Calu3 (cell line): ENCODE measurements at regions not wholly inside any gene's neighbourhood (a gene's known extent, or its start where the extent isn't known, plus 50 kb on each side); places are given as distances from the start of the nearest gene placed in this dataset.

Source experiments
- BruUV-seq: library from RNA; stranded (reverse); fragments of 400-500 nt; replicated peaks from 2 replicates; lab custom pipeline; 2021; lab: Mats Ljungman, UMichigan
- CTCF ChIA-PET: fragments of 300-600 bp; sonication (Branson Sonifier 250); formaldehyde crosslinking; loops from one replicate; lab custom pipeline; 2022; ENCODE audit warnings: antibody characterized with exemption; lab: Charles Lee
- DNase-seq: peaks from one replicate; pipeline ENCODE4 v3.0.0; 2022
- H3K27ac Mint-ChIP-seq: one replicate; pipeline ENCODE4 v1.8.0; 2022; ENCODE audit warnings: mixed read lengths; ENCODE audit not compliant: unreplicated experiment
- H3K27me3 Mint-ChIP-seq: one replicate; pipeline ENCODE4 v1.8.0; 2022; ENCODE audit warnings: mixed read lengths; ENCODE audit not compliant: unreplicated experiment
- H3K36me3 Mint-ChIP-seq: one replicate; pipeline ENCODE4 v1.8.0; 2022; ENCODE audit warnings: mild to moderate bottlenecking, moderate library complexity, mixed read lengths; ENCODE audit not compliant: insufficient read depth, unreplicated experiment
- H3K4me1 Mint-ChIP-seq: one replicate; pipeline ENCODE4 v1.8.0; 2022; ENCODE audit warnings: mild to moderate bottlenecking, low read depth, mixed read lengths; ENCODE audit not compliant: unreplicated experiment
- H3K4me3 Mint-ChIP-seq: one replicate; pipeline ENCODE4 v1.8.0; 2022; ENCODE audit warnings: mild to moderate bottlenecking, low read depth, moderate library complexity, mixed read lengths; ENCODE audit not compliant: unreplicated experiment
- H3K9me3 Mint-ChIP-seq: one replicate; pipeline ENCODE4 v1.8.0; 2022; ENCODE audit warnings: low read depth, mixed read lengths; ENCODE audit not compliant: unreplicated experiment
- CTCF ChIP-seq: fragments of 200-600 bp; IDR thresholded peaks from one replicate; pipeline ENCODE4 v1.8.0; 2022; ENCODE audit warnings: antibody characterized with exemption; ENCODE audit not compliant: unreplicated experiment
- intact Hi-C: fragments of 100-400 bp; cut with micrococcal nuclease; formaldehyde crosslinking; loops from one replicate; pipeline ENCODE4 v1.10.0; 2022; ENCODE audit not compliant: unreplicated experiment

GRCh38 chr4:85149676-85150075, 183.2 kb upstream of the WDFY3 start:
- TF ChIP-seq CTCF, result no peak
- CTCF ChIA-PET, result no interaction called here
- Mint-ChIP-seq H3K4me1 (no peaks in the 10 kb centered on the region), H3K27ac (no peak overlapping the region), H3K36me3 (no peaks in the 10 kb centered on the region), H3K27me3 (no peaks in the 10 kb centered on the region), H3K9me3 (no peaks in the 10 kb centered on the region), H3K4me3 (no peak overlapping the region)
- intact Hi-C loops, result loop anchor here (5.0 kb wide), 2 partner anchors 168 to 598 kb away; no protein-coding TSS in a partner anchor
- no TSS peak for BruUV-seq
- no peak for DNase-seq

- no peak for TF ChIP-seq CTCF
- intact Hi-C loops, result no loop called here
- no TSS peak for BruUV-seq
These were observed 184.9 kb upstream of the WDFY3 start for GRCh38 chr4:85151371-85151770.

GRCh38 chr4:85151786-85152185, 185.3 kb upstream of the WDFY3 start:
- Mint-ChIP-seq H3K4me1 (no peaks in the 10 kb centered on the region), H3K27me3 (no peaks in the 10 kb centered on the region), H3K36me3 (no peaks in the 10 kb centered on the region), H3K9me3 (no peaks in the 10 kb centered on the region), H3K27ac (no peak overlapping the region), H3K4me3 (no peak overlapping the region)
- BruUV-seq, result no TSS peak
- DNase-seq, result no peak
- no peak for TF ChIP-seq CTCF
- intact Hi-C loops, result no loop called here
- CTCF ChIA-PET, result no interaction called here

More at GRCh38 chr4:85151371-85151770, 184.9 kb upstream of the WDFY3 start:
- CTCF ChIA-PET, result no interaction called here
- no peak overlapping the region for H3K4me3 Mint-ChIP-seq
- H3K27ac Mint-ChIP-seq, result no peak overlapping the region
- H3K4me1 Mint-ChIP-seq, result no peaks in the 10 kb centered on the region
- H3K27me3 Mint-ChIP-seq, result no peaks in the 10 kb centered on the region
- H3K9me3 Mint-ChIP-seq, result no peaks in the 10 kb centered on the region
- H3K36me3 Mint-ChIP-seq, result no peaks in the 10 kb centered on the region
- DNase-seq, result no peak

- Mint-ChIP-seq H3K36me3 (no peaks in the 10 kb centered on the region), H3K4me1 (no peaks in the 10 kb centered on the region), H3K27ac (no peak overlapping the region), H3K27me3 (no peaks in the 10 kb centered on the region), H3K9me3 (no peaks in the 10 kb centered on the region), H3K4me3 (no peak overlapping the region)
- CTCF ChIA-PET, result no interaction called here
- no peak for TF ChIP-seq CTCF
- intact Hi-C loops, result no loop called here
- BruUV-seq, result no TSS peak
- DNase-seq, result no peak
These were observed 186.0 kb upstream of the WDFY3 start for GRCh38 chr4:85152480-85152879.

- CTCF ChIA-PET, result no interaction called here
- no TSS peak for BruUV-seq
- intact Hi-C loops, result no loop called here
- DNase-seq, result no peak
- no peak overlapping the region for H3K4me3 Mint-ChIP-seq
- H3K9me3 Mint-ChIP-seq, result no peaks in the 10 kb centered on the region
- H3K27ac Mint-ChIP-seq, result no peak overlapping the region
- H3K36me3 Mint-ChIP-seq, result no peaks in the 10 kb centered on the region
- no peaks in the 10 kb centered on the region for H3K27me3 Mint-ChIP-seq
- H3K4me1 Mint-ChIP-seq, result no peaks in the 10 kb centered on the region
- TF ChIP-seq CTCF, result no peak
These were observed 186.7 kb upstream of the WDFY3 start for GRCh38 chr4:85153221-85153620.
